Skeletal muscle tissue (tissue), 3 donors: ENCODE measurements at regions not wholly inside any gene's neighbourhood (a gene's known extent, or its start where the extent isn't known, plus 50 kb on each side); places are given as distances from the start of the nearest gene placed in this dataset.

Experiments used
- H3K27ac ChIP-seq: one replicate; pipeline ENCODE4 v1.7.0; 2013; ENCODE audit warnings: mild to moderate bottlenecking, low read depth, low read length, inconsistent platforms
- H3K27me3 ChIP-seq, 3 donors: one replicate each; pipeline ENCODE4 v1.7.0; 2013; ENCODE audit warnings: low read length in 3 of 3; ENCODE audit not compliant: control insufficient read depth in 3 of 3, insufficient read depth in 3 of 3
- H3K36me3 ChIP-seq, 3 donors: one replicate each; pipeline ENCODE4 v1.7.0; 2013; ENCODE audit warnings: low read length in 3 of 3; ENCODE audit not compliant: control insufficient read depth in 3 of 3, insufficient read depth in 3 of 3
- H3K4me1 ChIP-seq, 3 donors: one replicate each; pipeline ENCODE4 v1.7.0; 2013; ENCODE audit warnings: low read length in 3 of 3, mild to moderate bottlenecking in 3 of 3; ENCODE audit not compliant: control insufficient read depth in 3 of 3, insufficient read depth in 3 of 3
- H3K4me3 ChIP-seq, 3 donors: one replicate each; pipeline ENCODE4 v1.7.0; 2013; ENCODE audit warnings: low read length in 3 of 3
- H3K9ac ChIP-seq, 3 donors: one replicate each; pipeline ENCODE4 v1.7.0; 2013; ENCODE audit warnings: low read length in 3 of 3, mild to moderate bottlenecking in 3 of 3, moderate library complexity in 2 of 3, low read depth in 1 of 3
- H3K9me3 ChIP-seq, 3 donors: one replicate each; pipeline ENCODE4 v1.7.0; 2013; ENCODE audit warnings: low read length in 3 of 3; ENCODE audit not compliant: control insufficient read depth in 3 of 3
- donor health status: Osteomylitis.

- H3K36me3 ChIP-seq = no peaks in the 10 kb centered on the region
- no peaks in the 10 kb centered on the region for H3K4me1 ChIP-seq
- no peak overlapping the region for H3K27ac ChIP-seq
- H3K27me3 ChIP-seq = no peaks in the 10 kb centered on the region
- H3K9me3 ChIP-seq = no peaks in the 10 kb centered on the region
- H3K4me3 ChIP-seq = no peak overlapping the region
- no peak overlapping the region for H3K9ac ChIP-seq
Observed at GRCh38 chr10:8224591-8224990, 170.1 kb downstream of the GATA3 start.

- no peak overlapping the region for H3K27ac ChIP-seq
- no peaks in the 10 kb centered on the region for H3K36me3 ChIP-seq
- H3K9me3 ChIP-seq = no peaks in the 10 kb centered on the region
- no peak overlapping the region for H3K9ac ChIP-seq
- H3K27me3 ChIP-seq = no peaks in the 10 kb centered on the region
- no peak overlapping the region for H3K4me3 ChIP-seq
- no peaks in the 10 kb centered on the region for H3K4me1 ChIP-seq
Observed at GRCh38 chr10:8225187-8225586, 170.7 kb downstream of the GATA3 start.

GRCh38 chr10:8227246-8227645 is 172.8 kb downstream of the GATA3 start:
- H3K27ac ChIP-seq = no peak overlapping the region
- H3K36me3 ChIP-seq = no peaks in the 10 kb centered on the region
- no peaks in the 10 kb centered on the region for H3K9me3 ChIP-seq
- H3K9ac ChIP-seq = no peak overlapping the region
- H3K4me1 ChIP-seq = no peaks in the 10 kb centered on the region
- no peaks in the 10 kb centered on the region for H3K27me3 ChIP-seq
- H3K4me3 ChIP-seq = no peak overlapping the region

GRCh38 chr10:8229153-8229552 is 174.7 kb downstream of the GATA3 start:
- Histone ChIP-seq H3K27ac (no peak overlapping the region), H3K9ac (no peak overlapping the region), H3K4me3 (no peak overlapping the region), H3K27me3 (no peaks in the 10 kb centered on the region), H3K4me1 (no peaks in the 10 kb centered on the region), H3K36me3 (no peaks in the 10 kb centered on the region), H3K9me3 (no peaks in the 10 kb centered on the region)

- H3K4me3 ChIP-seq = no peak overlapping the region
- H3K9me3 ChIP-seq = no peaks in the 10 kb centered on the region
- no peak overlapping the region for H3K9ac ChIP-seq
- H3K27me3 ChIP-seq = no peaks in the 10 kb centered on the region
- H3K36me3 ChIP-seq = no peaks in the 10 kb centered on the region
- no peak overlapping the region for H3K27ac ChIP-seq
- no peaks in the 10 kb centered on the region for H3K4me1 ChIP-seq
Observed at GRCh38 chr10:8230902-8231301, 176.4 kb downstream of the GATA3 start.

- H3K27ac ChIP-seq = no peak overlapping the region
- H3K4me1 ChIP-seq = no peaks in the 10 kb centered on the region
- no peaks in the 10 kb centered on the region for H3K36me3 ChIP-seq
- H3K27me3 ChIP-seq = peaks cover 0 to 4% (median 0%) of the 10 kb centered on the region in 3 donors
- no peak overlapping the region for H3K9ac ChIP-seq
- no peaks in the 10 kb centered on the region for H3K9me3 ChIP-seq
- no peak overlapping the region for H3K4me3 ChIP-seq
Observed at GRCh38 chr10:8233049-8233448, 178.6 kb downstream of the GATA3 start.

- H3K4me3 ChIP-seq = no peak overlapping the region
- H3K27me3 ChIP-seq = peaks cover 0 to 4% (median 0%) of the 10 kb centered on the region in 3 donors
- no peaks in the 10 kb centered on the region for H3K36me3 ChIP-seq
- no peaks in the 10 kb centered on the region for H3K9me3 ChIP-seq
- H3K9ac ChIP-seq = no peak overlapping the region
- H3K27ac ChIP-seq = no peak overlapping the region
- no peaks in the 10 kb centered on the region for H3K4me1 ChIP-seq
Observed at GRCh38 chr10:8233832-8234259, 179.4 kb downstream of the GATA3 start.

GRCh38 chr10:8235253-8236027 is 181.0 kb downstream of the GATA3 start:
- H3K9ac ChIP-seq = no peak overlapping the region
- no peaks in the 10 kb centered on the region for H3K9me3 ChIP-seq
- no peaks in the 10 kb centered on the region for H3K4me1 ChIP-seq
- no peak overlapping the region for H3K27ac ChIP-seq
- no peak overlapping the region for H3K4me3 ChIP-seq
- no peaks in the 10 kb centered on the region for H3K36me3 ChIP-seq
- H3K27me3 ChIP-seq = peaks cover 0 to 4% (median 0%) of the 10 kb centered on the region in 3 donors

- H3K36me3 ChIP-seq = no peaks in the 10 kb centered on the region
- H3K4me1 ChIP-seq = no peaks in the 10 kb centered on the region
Observed at GRCh38 chr10:8238986-8239385, 184.5 kb downstream of the GATA3 start.

GRCh38 chr10:8240861-8241260 is 186.4 kb downstream of the GATA3 start:
- Histone ChIP-seq H3K4me1 (no peaks in the 10 kb centered on the region), H3K9me3 (no peaks in the 10 kb centered on the region), H3K36me3 (no peaks in the 10 kb centered on the region), H3K4me3 (no peak overlapping the region), H3K27ac (no peak overlapping the region), H3K9ac (no peak overlapping the region), H3K27me3 (peaks cover 0 to 4% (median 0%) of the 10 kb centered on the region in 3 donors)

More at GRCh38 chr10:8238986-8239385, 184.5 kb downstream of the GATA3 start:
- no peak overlapping the region for H3K4me3 ChIP-seq
- H3K9ac ChIP-seq = no peak overlapping the region
- no peak overlapping the region for H3K27ac ChIP-seq
- peaks cover 0 to 4% (median 0%) of the 10 kb centered on the region in 3 donors for H3K27me3 ChIP-seq
- no peaks in the 10 kb centered on the region for H3K9me3 ChIP-seq
